Activated CD8-positive, alpha-beta memory T cell treated with anti-CD3 and anti-CD28 coated beads for 1 hour (primary cell): ENCODE measurements at regions not wholly inside any gene's neighbourhood (a gene's known extent, or its start where the extent isn't known, plus 50 kb on each side); places are given as distances from the start of the nearest gene placed in this dataset.
"Not testable (repeated sequence)": the region's sequence is repeated elsewhere in the genome, so short reads cannot be mapped to it uniquely, and the experiment has no call there.

Experiments used
- DNase-seq, 2 donors: peaks; one replicate each; pipeline ENCODE4 v3.0.0-alpha.2; 2020; ENCODE audit warnings: low read depth in 1 of 2; ENCODE audit errors: extremely low read depth in 1 of 2

GRCh38 chr12:75944097-75944904 lies 87.3 kb downstream of the PHLDA1 start:
- DNase-seq: no peak

GRCh38 chr12:75943730-75944096 lies 87.9 kb downstream of the PHLDA1 start:
- no peak for DNase-seq

GRCh38 chr12:75941661-75942060 lies 89.9 kb downstream of the PHLDA1 start:
- DNase-seq: not testable (repeated sequence)

GRCh38 chr12:75939016-75939642 lies 92.4 kb downstream of the PHLDA1 start:
- DNase-seq: no peak

- no peak for DNase-seq
Observed at GRCh38 chr12:75938189-75938588, 93.4 kb downstream of the PHLDA1 start.

- no peak for DNase-seq
Observed at GRCh38 chr12:75937486-75937885, 94.1 kb downstream of the PHLDA1 start.

- no peak for DNase-seq
Observed at GRCh38 chr12:75936515-75937440, 94.8 kb downstream of the PHLDA1 start.

- DNase-seq: no peak
Observed at GRCh38 chr12:75935539-75936242, 95.9 kb downstream of the PHLDA1 start.

GRCh38 chr12:75933101-75933500 lies 98.5 kb downstream of the PHLDA1 start:
- no peak for DNase-seq

- no peak for DNase-seq
Observed at GRCh38 chr12:75932241-75932640, 99.3 kb downstream of the PHLDA1 start.

- no peak for DNase-seq
Observed at GRCh38 chr12:75923964-75924666, 107.5 kb downstream of the PHLDA1 start.

- no peak for DNase-seq
Observed at GRCh38 chr12:75922944-75923642, 108.5 kb downstream of the PHLDA1 start.

GRCh38 chr12:75921622-75922289 lies 109.8 kb downstream of the PHLDA1 start:
- no peak for DNase-seq

GRCh38 chr12:75917715-75918114 lies 113.9 kb downstream of the PHLDA1 start:
- no peak for DNase-seq

GRCh38 chr12:75917083-75917482 lies 114.5 kb downstream of the PHLDA1 start:
- no peak for DNase-seq

GRCh38 chr12:75913502-75914351 lies 117.8 kb downstream of the PHLDA1 start:
- no peak for DNase-seq

GRCh38 chr12:75909714-75910656 lies 121.6 kb downstream of the PHLDA1 start:
- DNase-seq: no peak
